ENCODE measurements at regions not wholly inside any gene's neighbourhood (a gene's known extent, or its start where the extent isn't known, plus 50 kb on each side); places are given as distances from the start of the nearest gene placed in this dataset.

GRCh38 chr16:86122681-86123342 is 223.8 kb downstream of the IRF8 start:
- DNase-seq = no peak
- Mint-ChIP-seq H3K27ac (ENCODE audit: unreplicated experiment) (no peak overlapping the region), H3K4me3 (ENCODE audit: unreplicated experiment) (no peak overlapping the region), H3K27me3 (ENCODE audit: insufficient read depth, unreplicated experiment) (peaks cover 12% of the 10 kb centered on the region), H3K9me3 (ENCODE audit: unreplicated experiment) (no peaks in the 10 kb centered on the region), H3K4me1 (ENCODE audit: low read depth, unreplicated experiment) (no peaks in the 10 kb centered on the region), H3K36me3 (ENCODE audit: insufficient read depth, unreplicated experiment) (no peaks in the 10 kb centered on the region)
- no peaks in the 10 kb centered on the region for H3K36me3 ChIP-seq (ENCODE audit: control insufficient read depth, insufficient read depth, low read length)
- no peaks in the 10 kb centered on the region; the same call in 1 of the 2 replicates for H3K27me3 ChIP-seq (replicated peaks; ENCODE audit: control insufficient read depth, insufficient read depth, low read length)
- TF ChIP-seq, protein P1, sequence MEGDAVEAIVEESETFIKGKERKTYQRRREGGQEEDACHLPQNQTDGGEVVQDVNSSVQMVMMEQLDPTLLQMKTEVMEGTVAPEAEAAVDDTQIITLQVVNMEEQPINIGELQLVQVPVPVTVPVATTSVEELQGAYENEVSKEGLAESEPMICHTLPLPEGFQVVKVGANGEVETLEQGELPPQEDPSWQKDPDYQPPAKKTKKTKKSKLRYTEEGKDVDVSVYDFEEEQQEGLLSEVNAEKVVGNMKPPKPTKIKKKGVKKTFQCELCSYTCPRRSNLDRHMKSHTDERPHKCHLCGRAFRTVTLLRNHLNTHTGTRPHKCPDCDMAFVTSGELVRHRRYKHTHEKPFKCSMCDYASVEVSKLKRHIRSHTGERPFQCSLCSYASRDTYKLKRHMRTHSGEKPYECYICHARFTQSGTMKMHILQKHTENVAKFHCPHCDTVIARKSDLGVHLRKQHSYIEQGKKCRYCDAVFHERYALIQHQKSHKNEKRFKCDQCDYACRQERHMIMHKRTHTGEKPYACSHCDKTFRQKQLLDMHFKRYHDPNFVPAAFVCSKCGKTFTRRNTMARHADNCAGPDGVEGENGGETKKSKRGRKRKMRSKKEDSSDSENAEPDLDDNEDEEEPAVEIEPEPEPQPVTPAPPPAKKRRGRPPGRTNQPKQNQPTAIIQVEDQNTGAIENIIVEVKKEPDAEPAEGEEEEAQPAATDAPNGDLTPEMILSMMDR (IDR thresholded peaks at IDR 0.05; ENCODE audit: insufficient read depth in 1 of 2, low read depth in 1 of 2, low read length in 1 of 2, severe bottlenecking in 1 of 2, unreplicated experiment in 1 of 2) = no peak
- H3K9me3 ChIP-seq = no peaks in the 10 kb centered on the region
- ChIA-PET POLR2A (no interaction called here), CTCF (interaction anchor here (0.7 kb wide), 1 partner anchor 396 kb away, joined by 3 read pairs; no protein-coding TSS in a partner anchor)
- no TSS peak for BruUV-seq (replicated peaks)
- no peak overlapping the region for H3K4me3 ChIP-seq (ENCODE audit: low read depth, low read length)
- intact Hi-C loops (cut with micrococcal nuclease; ENCODE audit: unreplicated experiment) = no loop called here
- H3K4me1 ChIP-seq = no peaks in the 10 kb centered on the region

GRCh38 chr16:86124321-86124720 is 225.4 kb downstream of the IRF8 start:
- POLR2A ChIA-PET = interaction anchor here (0.6 kb wide), 1 partner anchor 15 kb away, joined by 3 read pairs; no protein-coding TSS in a partner anchor

DNA sequence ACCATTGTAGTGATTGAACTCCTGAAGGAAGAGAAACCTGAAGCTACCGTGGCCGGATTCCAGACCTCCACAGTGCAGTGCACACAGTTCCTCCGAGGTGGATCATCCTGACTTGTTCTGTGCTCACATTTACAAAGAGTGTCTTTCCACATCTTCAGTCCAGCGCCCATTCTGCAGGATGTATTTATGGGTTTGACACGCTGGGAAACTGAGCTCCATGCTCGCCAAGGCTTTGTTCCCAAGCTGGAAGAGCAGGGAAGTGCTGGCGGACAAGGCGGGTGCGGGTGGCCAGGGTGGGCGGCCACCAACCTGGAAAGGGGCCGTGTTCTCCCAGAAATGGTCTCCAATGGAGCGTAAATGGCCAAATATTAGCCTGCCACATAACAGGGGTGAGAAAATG is 227.9 kb downstream of the IRF8 start:
- H3K36me3 Mint-ChIP-seq (ENCODE audit: insufficient read depth, unreplicated experiment) = no peaks in the 10 kb centered on the region
- no peak overlapping the region for H3K4me3 Mint-ChIP-seq (ENCODE audit: unreplicated experiment)
- Histone ChIP-seq H3K4me3 (ENCODE audit: low read depth, low read length) (no peak overlapping the region), H3K4me1 (no peaks in the 10 kb centered on the region), H3K9me3 (no peaks in the 10 kb centered on the region), H3K27me3 (replicated peaks; ENCODE audit: control insufficient read depth, insufficient read depth, low read length) (no peaks in the 10 kb centered on the region), H3K36me3 (ENCODE audit: control insufficient read depth, insufficient read depth, low read length) (no peaks in the 10 kb centered on the region)
- peaks cover 14% of the 10 kb centered on the region for H3K27me3 Mint-ChIP-seq (ENCODE audit: insufficient read depth, unreplicated experiment)
- TF ChIP-seq, protein P1 (IDR thresholded peaks at IDR 0.05; ENCODE audit: insufficient read depth in 1 of 2, low read depth in 1 of 2, low read length in 1 of 2, severe bottlenecking in 1 of 2, unreplicated experiment in 1 of 2) = no peak
- POLR2A ChIA-PET = no interaction called here
- DNase-seq = no peak
- CTCF ChIA-PET = no interaction called here
- no TSS peak for BruUV-seq (replicated peaks)
- no peaks in the 10 kb centered on the region for H3K4me1 Mint-ChIP-seq (ENCODE audit: low read depth, unreplicated experiment)
- H3K9me3 Mint-ChIP-seq (ENCODE audit: unreplicated experiment) = no peaks in the 10 kb centered on the region
- no peak overlapping the region for H3K27ac Mint-ChIP-seq (ENCODE audit: unreplicated experiment)
- intact Hi-C loops (cut with micrococcal nuclease; ENCODE audit: unreplicated experiment) = no loop called here

More at GRCh38 chr16:86124321-86124720, 225.4 kb downstream of the IRF8 start:
- Mint-ChIP-seq H3K27me3 (ENCODE audit: insufficient read depth, unreplicated experiment) (peaks cover 12% of the 10 kb centered on the region), H3K9me3 (ENCODE audit: unreplicated experiment) (no peaks in the 10 kb centered on the region), H3K4me3 (ENCODE audit: unreplicated experiment) (no peak overlapping the region), H3K27ac (ENCODE audit: unreplicated experiment) (no peak overlapping the region), H3K4me1 (ENCODE audit: low read depth, unreplicated experiment) (no peaks in the 10 kb centered on the region), H3K36me3 (ENCODE audit: insufficient read depth, unreplicated experiment) (no peaks in the 10 kb centered on the region)
- TF ChIP-seq, protein P1 (IDR thresholded peaks at IDR 0.05; ENCODE audit: insufficient read depth in 1 of 2, low read depth in 1 of 2, low read length in 1 of 2, severe bottlenecking in 1 of 2, unreplicated experiment in 1 of 2) = no peak
- intact Hi-C loops (cut with micrococcal nuclease; ENCODE audit: unreplicated experiment) = no loop called here
- no peak for DNase-seq
- BruUV-seq (replicated peaks) = no TSS peak
- no peaks in the 10 kb centered on the region for H3K27me3 ChIP-seq (replicated peaks; ENCODE audit: control insufficient read depth, insufficient read depth, low read length)
- H3K4me3 ChIP-seq (ENCODE audit: low read depth, low read length) = no peak overlapping the region
- no peaks in the 10 kb centered on the region for H3K4me1 ChIP-seq
- no peaks in the 10 kb centered on the region for H3K36me3 ChIP-seq (ENCODE audit: control insufficient read depth, insufficient read depth, low read length)
- no peaks in the 10 kb centered on the region for H3K9me3 ChIP-seq
- CTCF ChIA-PET = no interaction called here
